Neural cell (in vitro differentiated cells): ENCODE measurements at regions not wholly inside any gene's neighbourhood (a gene's known extent, or its start where the extent isn't known, plus 50 kb on each side); places are given as distances from the start of the nearest gene placed in this dataset.

Experiments used
- H2AFZ ChIP-seq: fragments of 200-600, 300-800 bp; sonication (generic), shearing (Covaris generic); 2 replicates; pipeline ENCODE4 v1.6.0; 2014; ENCODE audit warnings: low read depth, mild to moderate bottlenecking, antibody characterized with exemption, low read length, moderate library complexity
- H3F3A ChIP-seq: fragments of 200-600 bp; shearing (Covaris generic); 2 replicates; pipeline ENCODE4 v1.6.1; 2016; ENCODE audit warnings: mild to moderate bottlenecking, moderate library complexity, mixed read lengths, antibody characterized with exemption, low read length; ENCODE audit not compliant: insufficient read depth, poor library complexity, severe bottlenecking
- H3K27ac ChIP-seq: fragments of 200-600, 300-800 bp; sonication (generic), shearing (Covaris generic); 2 replicates; pipeline ENCODE4 v1.5.1; 2014; ENCODE audit warnings: mild to moderate bottlenecking, low read length, moderate library complexity
- H3K27me3 ChIP-seq: fragments of 300-800, 200-600 bp; sonication (generic), shearing (Covaris generic); 2 replicates; pipeline ENCODE4 v1.6.0; 2014; ENCODE audit warnings: mild to moderate bottlenecking, low read depth, low read length, moderate library complexity; ENCODE audit not compliant: insufficient read depth
- H3K36me3 ChIP-seq: fragments of 300-800, 200-600 bp; sonication (generic), shearing (Covaris generic); 2 replicates; pipeline ENCODE4 v1.5.1; 2014; ENCODE audit warnings: mild to moderate bottlenecking, antibody characterized with exemption, low read length, moderate library complexity; ENCODE audit not compliant: insufficient read depth
- H3K4me2 ChIP-seq: fragments of 300-800, 200-600 bp; sonication (generic), shearing (Covaris generic); 2 replicates; pipeline ENCODE4 v1.6.0; 2014; ENCODE audit warnings: mild to moderate bottlenecking, low read length
- H3K4me3 ChIP-seq: fragments of 300-800, 200-600 bp; sonication (generic), shearing (Covaris generic); 2 replicates; pipeline ENCODE4 v1.5.1; 2014; ENCODE audit warnings: mild to moderate bottlenecking, low read length, moderate library complexity
- H3K79me2 ChIP-seq: fragments of 200-600 bp; shearing (Covaris generic); replicated peaks from 2 replicates; pipeline ENCODE4 v1.6.0; 2014; ENCODE audit warnings: mild to moderate bottlenecking, low read length, moderate library complexity; ENCODE audit not compliant: insufficient read depth
- H3K9ac ChIP-seq: fragments of 300-800, 200-600 bp; sonication (generic), shearing (Covaris generic); 2 replicates; pipeline ENCODE4 v1.6.1; 2016; ENCODE audit warnings: mild to moderate bottlenecking, low read length, mixed read lengths
- H3K9me2 ChIP-seq: fragments of 200-600 bp; shearing (Covaris generic); 2 replicates; pipeline ENCODE4 v1.6.1; 2016; ENCODE audit warnings: mild to moderate bottlenecking, low read length, mixed read lengths; ENCODE audit not compliant: insufficient read depth
- H3K9me3 ChIP-seq: fragments of 200-600, 300-800 bp; sonication (generic), shearing (Covaris generic); 2 replicates; pipeline ENCODE4 v1.6.1; 2016; ENCODE audit warnings: mild to moderate bottlenecking, mixed run types, low read length, moderate library complexity, mixed read lengths
- H4K20me1 ChIP-seq: fragments of 200-600 bp; shearing (Covaris generic); 2 replicates; pipeline ENCODE4 v1.6.1; 2016; ENCODE audit warnings: mild to moderate bottlenecking, mixed run types; ENCODE audit not compliant: insufficient read depth
- CTCF ChIP-seq: fragments of 450-650 bp; IDR thresholded peaks from 2 replicates; pipeline ENCODE4 v1.5.1; 2014; ENCODE audit warnings: antibody characterized with exemption, mild to moderate bottlenecking, moderate library complexity; ENCODE audit not compliant: poor library complexity, severe bottlenecking
- EP300 ChIP-seq: fragments of 450-650 bp; conservative IDR thresholded peaks from 2 replicates; pipeline ENCODE4 v1.6.1; 2014; ENCODE audit warnings: antibody characterized with exemption, mild to moderate bottlenecking, moderate library complexity; ENCODE audit not compliant: poor library complexity, severe bottlenecking
- EZH2 ChIP-seq: fragments of 200-600, 300-800 bp; shearing (Covaris generic), sonication (generic); IDR thresholded peaks from 2 replicates; pipeline ENCODE4 v1.6.1; 2014; ENCODE audit warnings: antibody characterized with exemption, low read length, borderline replicate concordance, mild to moderate bottlenecking; ENCODE audit not compliant: insufficient read depth, poor library complexity, severe bottlenecking
- MXI1 ChIP-seq: fragments of 450-650 bp; conservative IDR thresholded peaks from 2 replicates; pipeline ENCODE4 v1.6.1; 2014; ENCODE audit warnings: antibody characterized with exemption, mild to moderate bottlenecking; ENCODE audit not compliant: poor library complexity, severe bottlenecking
- POLR2AphosphoS5 ChIP-seq: IDR thresholded peaks from 2 replicates; pipeline ENCODE4 v1.6.1; 2012
- RAD21 ChIP-seq: fragments of 450-650 bp; conservative IDR thresholded peaks from 2 replicates; pipeline ENCODE4 v1.6.1; 2014; ENCODE audit warnings: antibody characterized with exemption, mild to moderate bottlenecking, moderate library complexity
- REST ChIP-seq: IDR thresholded peaks from 2 replicates; pipeline ENCODE4 v1.6.1; 2012; ENCODE audit warnings: borderline replicate concordance
- SMC3 ChIP-seq: fragments of 450-650 bp; conservative IDR thresholded peaks from 2 replicates; pipeline ENCODE4 v1.6.1; 2014; ENCODE audit warnings: antibody characterized with exemption, mild to moderate bottlenecking, moderate library complexity; ENCODE audit not compliant: poor library complexity
- TAF1 ChIP-seq: IDR thresholded peaks from 2 replicates; pipeline ENCODE4 v1.6.1; 2012; ENCODE audit warnings: low read depth

- H3K27ac ChIP-seq: no peak overlapping the region
Observed at GRCh38 chr5:96083361-96083881, 121.8 kb upstream of the ELL2 start.

GRCh38 chr5:96081276-96081858 is 119.7 kb upstream of the ELL2 start:
- Histone ChIP-seq H3K27me3 (no peaks in the 10 kb centered on the region), H3K36me3 (no peaks in the 10 kb centered on the region), H4K20me1 (no peaks in the 10 kb centered on the region), H3K4me3 (no peak overlapping the region), H3K9ac (no peak overlapping the region), H3K79me2 (no peaks in the 10 kb centered on the region), H3K9me2 (no peaks in the 10 kb centered on the region), H3F3A (no peaks in the 10 kb centered on the region), H2AFZ (no peak overlapping the region), H3K4me2 (no peak overlapping the region), H3K27ac (no peak overlapping the region), H3K9me3 (no peaks in the 10 kb centered on the region)
- TF ChIP-seq TAF1 (no peak), REST (no peak), MXI1 (no peak), CTCF (no peak), EP300 (no peak)

More at GRCh38 chr5:96083361-96083881, 121.8 kb upstream of the ELL2 start:
- no peak overlapping the region for H2AFZ ChIP-seq
- no peaks in the 10 kb centered on the region for H3K9me2 ChIP-seq
- no peaks in the 10 kb centered on the region for H3K27me3 ChIP-seq
- H3K36me3 ChIP-seq: no peaks in the 10 kb centered on the region
- TF ChIP-seq EZH2 (no peak), SMC3 (no peak), RAD21 (no peak), POLR2AphosphoS5 (no peak), REST (no peak), TAF1 (no peak), CTCF (no peak), MXI1 (no peak), EP300 (no peak)
- H3K4me2 ChIP-seq: no peak overlapping the region
- H3F3A ChIP-seq: no peaks in the 10 kb centered on the region
- no peaks in the 10 kb centered on the region for H3K79me2 ChIP-seq
- no peaks in the 10 kb centered on the region for H4K20me1 ChIP-seq
- no peak overlapping the region for H3K4me3 ChIP-seq
- no peaks in the 10 kb centered on the region for H3K9me3 ChIP-seq
- H3K9ac ChIP-seq: no peak overlapping the region
